ENCODE measurements at regions not wholly inside any gene's neighbourhood (a gene's known extent, or its start where the extent isn't known, plus 50 kb on each side); places are given as distances from the start of the nearest gene placed in this dataset.

GRCh38 chr14:104517426-104517825, 62.1 kb upstream of the C14orf180 start (continued):
- TF ChIP-seq REST (IDR thresholded peaks at IDR 0.05; ENCODE audit: unreplicated experiment), result no peak
- no peak for TF ChIP-seq EZH2phosphoT487 (IDR thresholded peaks at IDR 0.05; ENCODE audit: unreplicated experiment)
- no peak for TF ChIP-seq POLR2AphosphoS5 (IDR thresholded peaks at IDR 0.05; ENCODE audit: low read depth)

- Mint-ChIP-seq H3K4me3 (no peak overlapping the region), H3K27me3 (ENCODE audit: insufficient read depth, low read depth, poor library complexity) (peaks cover 4% of the 10 kb centered on the region), H3K36me3 (ENCODE audit: low read depth) (peaks cover 5% of the 10 kb centered on the region), H3K27ac (no peak overlapping the region), H3K4me1 (no peaks in the 10 kb centered on the region), H3K9me3 (peaks cover 36% of the 10 kb centered on the region)
- Histone ChIP-seq H3K4me1 (ENCODE audit: insufficient read depth) (no peaks in the 10 kb centered on the region), H3K4me3 (no peak overlapping the region), H3K4me2 (no peak overlapping the region), H3K27ac (ENCODE audit: low read depth) (no peak overlapping the region), H3K27me3 (ENCODE audit: insufficient read depth) (no peaks in the 10 kb centered on the region), H4K20me1 (replicated peaks; ENCODE audit: insufficient read depth) (no peaks in the 10 kb centered on the region), H3K36me3 (ENCODE audit: insufficient read depth) (no peaks in the 10 kb centered on the region), H3F3A (replicated peaks; ENCODE audit: low read depth) (no peaks in the 10 kb centered on the region), H2AFZ (no peak overlapping the region), H3K79me2 (replicated peaks; ENCODE audit: insufficient read depth) (no peaks in the 10 kb centered on the region), H3K9me2 (ENCODE audit: insufficient read depth) (no peaks in the 10 kb centered on the region)
- ATAC-seq (no peak), DNase-seq (ENCODE audit: low spot score) (no peak)
- TF ChIP-seq CTCF (conservative IDR thresholded peaks at IDR 0.05; ENCODE audit: low read depth in 2 of 2) (no peak), ZNF331 (CRISPR knock-in tag; IDR thresholded peaks at IDR 0.05; ENCODE audit: low read depth) (no peak), STAT1 (IDR thresholded peaks at IDR 0.05; ENCODE audit: unreplicated experiment) (no peak), ETS1 (IDR thresholded peaks at IDR 0.05) (no peak), POLR2AphosphoS5 (IDR thresholded peaks at IDR 0.05; ENCODE audit: low read depth) (no peak), ZNF114 (CRISPR knock-in tag; IDR thresholded peaks at IDR 0.05) (no peak), REST (IDR thresholded peaks at IDR 0.05; ENCODE audit: unreplicated experiment) (no peak), EZH2 (IDR thresholded peaks at IDR 0.05; ENCODE audit: low read depth, unreplicated experiment) (no peak), NANOG (IDR thresholded peaks at IDR 0.05; ENCODE audit: borderline replicate concordance) (no peak), CREB1 (CRISPR knock-in tag; IDR thresholded peaks at IDR 0.05; ENCODE audit: low read depth) (no peak), JUNB (IDR thresholded peaks at IDR 0.05; ENCODE audit: unreplicated experiment) (no peak)
These were observed 61.7 kb upstream of the C14orf180 start for GRCh38 chr14:104517867-104518266.

Data from GM23338 (cell line).